ENCODE measurements at regions not wholly inside any gene's neighbourhood (a gene's known extent, or its start where the extent isn't known, plus 50 kb on each side); places are given as distances from the start of the nearest gene placed in this dataset.

GRCh38 chr5:155726267-155726666 is 600.7 kb upstream of the SGCD start:
- TF ChIP-seq, protein P1, sequence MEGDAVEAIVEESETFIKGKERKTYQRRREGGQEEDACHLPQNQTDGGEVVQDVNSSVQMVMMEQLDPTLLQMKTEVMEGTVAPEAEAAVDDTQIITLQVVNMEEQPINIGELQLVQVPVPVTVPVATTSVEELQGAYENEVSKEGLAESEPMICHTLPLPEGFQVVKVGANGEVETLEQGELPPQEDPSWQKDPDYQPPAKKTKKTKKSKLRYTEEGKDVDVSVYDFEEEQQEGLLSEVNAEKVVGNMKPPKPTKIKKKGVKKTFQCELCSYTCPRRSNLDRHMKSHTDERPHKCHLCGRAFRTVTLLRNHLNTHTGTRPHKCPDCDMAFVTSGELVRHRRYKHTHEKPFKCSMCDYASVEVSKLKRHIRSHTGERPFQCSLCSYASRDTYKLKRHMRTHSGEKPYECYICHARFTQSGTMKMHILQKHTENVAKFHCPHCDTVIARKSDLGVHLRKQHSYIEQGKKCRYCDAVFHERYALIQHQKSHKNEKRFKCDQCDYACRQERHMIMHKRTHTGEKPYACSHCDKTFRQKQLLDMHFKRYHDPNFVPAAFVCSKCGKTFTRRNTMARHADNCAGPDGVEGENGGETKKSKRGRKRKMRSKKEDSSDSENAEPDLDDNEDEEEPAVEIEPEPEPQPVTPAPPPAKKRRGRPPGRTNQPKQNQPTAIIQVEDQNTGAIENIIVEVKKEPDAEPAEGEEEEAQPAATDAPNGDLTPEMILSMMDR (IDR thresholded peaks at IDR 0.05; ENCODE audit: low read depth, low read length, missing input control), result no peak
- TF ChIP-seq JUND (IDR thresholded peaks at IDR 0.05) (no peak), GABPA (IDR thresholded peaks at IDR 0.05 in 1 of 2, conservative IDR thresholded peaks at IDR 0.05 in 1 of 2) (no peak)

All from liver (tissue), 3 donors.